Thyroid gland (tissue), 4 donors: ENCODE measurements at regions not wholly inside any gene's neighbourhood (a gene's known extent, or its start where the extent isn't known, plus 50 kb on each side); places are given as distances from the start of the nearest gene placed in this dataset.
A peak's percentile ranks its signal among the peaks of the same experiment; 100 is the strongest.
"Not testable (repeated sequence)": the region's sequence is repeated elsewhere in the genome, so short reads cannot be mapped to it uniquely, and the experiment has no call there.

Source experiments
- DNase-seq, 2 donors: peaks; one replicate each; pipeline ENCODE4 v3.0.0-alpha.2; 2019
- H3K27ac ChIP-seq, 3 donors: fragments of 200-600 bp; sonication (generic); 1 replicate in 2 of 3; 2 replicates in 1 of 3; pipeline ENCODE4 v1.5.1; 2016 to 2019; ENCODE audit warnings: mild to moderate bottlenecking in 1 of 3, moderate library complexity in 1 of 3
- H3K27me3 ChIP-seq: fragments of 200-600 bp; sonication (generic); one replicate; pipeline ENCODE4 v1.5.1; 2019
- H3K36me3 ChIP-seq, 2 donors: fragments of 200-600 bp; sonication (generic); one replicate each; pipeline ENCODE4 v1.5.1; 2016 to 2019
- H3K4me1 ChIP-seq, 2 donors: fragments of 200-600 bp; sonication (generic); one replicate each; pipeline ENCODE4 v1.5.1; 2017 to 2019
- H3K4me3 ChIP-seq, 3 donors: fragments of 200-600 bp; sonication (generic); replicated peaks in 1 of 3; 1 replicate in 2 of 3; 2 replicates in 1 of 3; pipeline ENCODE4 v1.5.1; 2016; ENCODE audit warnings: mild to moderate bottlenecking in 1 of 3
- H3K9me3 ChIP-seq: fragments of 200-600 bp; sonication (generic); one replicate; pipeline ENCODE4 v1.5.1; 2017
- POLR2A ChIP-seq, 2 donors: fragments of 450-650 bp; IDR thresholded peaks; one replicate each; pipeline ENCODE4 v1.6.1; 2017; ENCODE audit warnings: antibody characterized with exemption in 2 of 2, mild to moderate bottlenecking in 2 of 2, moderate library complexity in 1 of 2
- WGBS, 2 donors: methylation state at CpG; one replicate each; pipeline ENCODE4 v1.1.5; 2017; 5-methylcytosine and 5-hydroxymethylcytosine counted together
- intact Hi-C: fragments of 100-400 bp; cut with DNase I; formaldehyde crosslinking; loops from one replicate; pipeline ENCODE4 v1.15.1; 2023
- TF ChIP-seq, protein P1 (sequence below), 6 experiments: fragments of 200-600 bp in 3 of 6; fragments of 450-650 bp in 3 of 6; sonication (generic) in 3 of 6; IDR thresholded peaks; one replicate each; pipeline ENCODE4 v1.5.1; 2016 to 2019; ENCODE audit warnings: antibody characterized with exemption in 6 of 6, mild to moderate bottlenecking in 2 of 6, inconsistent platforms in 1 of 6, moderate library complexity in 1 of 6

- DNase-seq = no peak
Measured at GRCh38 chrY:3037471-3037870, 102.3 kb downstream of the ZFY start.

GRCh38 chrY:3040415-3040814 lies 105.2 kb downstream of the ZFY start:
- DNase-seq = no peak
- Histone ChIP-seq H3K4me3 (no peak overlapping the region), H3K4me1 (no peaks in the 10 kb centered on the region), H3K9me3 (no peaks in the 10 kb centered on the region), H3K27me3 (no peaks in the 10 kb centered on the region), H3K36me3 (no peaks in the 10 kb centered on the region), H3K27ac (no peak overlapping the region)
- TF ChIP-seq POLR2A (IDR thresholded peaks at IDR 0.05) = no peak
- TF ChIP-seq, protein P1, sequence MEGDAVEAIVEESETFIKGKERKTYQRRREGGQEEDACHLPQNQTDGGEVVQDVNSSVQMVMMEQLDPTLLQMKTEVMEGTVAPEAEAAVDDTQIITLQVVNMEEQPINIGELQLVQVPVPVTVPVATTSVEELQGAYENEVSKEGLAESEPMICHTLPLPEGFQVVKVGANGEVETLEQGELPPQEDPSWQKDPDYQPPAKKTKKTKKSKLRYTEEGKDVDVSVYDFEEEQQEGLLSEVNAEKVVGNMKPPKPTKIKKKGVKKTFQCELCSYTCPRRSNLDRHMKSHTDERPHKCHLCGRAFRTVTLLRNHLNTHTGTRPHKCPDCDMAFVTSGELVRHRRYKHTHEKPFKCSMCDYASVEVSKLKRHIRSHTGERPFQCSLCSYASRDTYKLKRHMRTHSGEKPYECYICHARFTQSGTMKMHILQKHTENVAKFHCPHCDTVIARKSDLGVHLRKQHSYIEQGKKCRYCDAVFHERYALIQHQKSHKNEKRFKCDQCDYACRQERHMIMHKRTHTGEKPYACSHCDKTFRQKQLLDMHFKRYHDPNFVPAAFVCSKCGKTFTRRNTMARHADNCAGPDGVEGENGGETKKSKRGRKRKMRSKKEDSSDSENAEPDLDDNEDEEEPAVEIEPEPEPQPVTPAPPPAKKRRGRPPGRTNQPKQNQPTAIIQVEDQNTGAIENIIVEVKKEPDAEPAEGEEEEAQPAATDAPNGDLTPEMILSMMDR (IDR thresholded peaks at IDR 0.05) = no peak
- 90 to 92% methylated on average over 2 of the region's 3 CpGs for WGBS, 2 donors
- intact Hi-C loops = no loop called here

More at GRCh38 chrY:3037471-3037870, 102.3 kb downstream of the ZFY start:
- Histone ChIP-seq H3K27ac (no peak overlapping the region), H3K4me1 (no peaks in the 10 kb centered on the region), H3K36me3 (no peaks in the 10 kb centered on the region), H3K9me3 (no peaks in the 10 kb centered on the region), H3K27me3 (no peaks in the 10 kb centered on the region), H3K4me3 (no peak overlapping the region)
- intact Hi-C loops = no loop called here
- TF ChIP-seq, protein P1 (IDR thresholded peaks at IDR 0.05) = no peak
- TF ChIP-seq POLR2A (IDR thresholded peaks at IDR 0.05) = no peak

GRCh38 chrY:3041985-3042384 lies 106.8 kb downstream of the ZFY start:
- Histone ChIP-seq H3K27ac (peak overlapping the region in 1 of 3 donors; percentile 56), H3K4me1 (no peaks in the 10 kb centered on the region), H3K36me3 (no peaks in the 10 kb centered on the region), H3K9me3 (no peaks in the 10 kb centered on the region), H3K4me3 (no peak overlapping the region), H3K27me3 (no peaks in the 10 kb centered on the region)
- DNase-seq = no peak
- intact Hi-C loops = no loop called here
- TF ChIP-seq POLR2A (IDR thresholded peaks at IDR 0.05) = no peak

DNA sequence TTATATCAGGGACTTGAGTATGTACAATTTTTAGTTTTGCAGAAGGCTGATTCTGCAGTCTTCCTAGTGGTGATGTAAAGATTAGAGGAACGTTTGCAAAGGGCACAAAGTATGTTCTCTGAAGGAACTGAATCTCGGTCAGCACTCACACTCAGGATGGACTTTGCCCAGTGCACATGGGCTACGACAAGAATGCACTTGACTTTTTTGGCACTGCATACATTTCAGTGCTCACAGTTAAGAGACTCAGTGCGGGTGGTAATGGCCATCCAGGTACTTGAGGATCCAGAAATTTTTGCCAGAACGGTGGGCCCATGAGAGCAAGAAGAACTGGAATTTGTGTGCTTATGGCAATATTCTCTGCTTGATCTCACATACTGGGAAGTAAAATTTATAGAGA lies 107.7 kb downstream of the ZFY start:
- Histone ChIP-seq H3K36me3 (no peaks in the 10 kb centered on the region), H3K4me3 (no peak overlapping the region), H3K4me1 (no peaks in the 10 kb centered on the region), H3K27me3 (no peaks in the 10 kb centered on the region), H3K9me3 (no peaks in the 10 kb centered on the region), H3K27ac (peak overlapping the region in 1 of 3 donors; percentile 61)
- DNase-seq = peak; percentile 74
- TF ChIP-seq, protein P1 (IDR thresholded peaks at IDR 0.05) = no peak
- no peak for TF ChIP-seq POLR2A (IDR thresholded peaks at IDR 0.05)
- WGBS, 2 donors = 17 to 20% methylated on average over 2 to 5 of the region's 5 CpGs
- intact Hi-C loops = no loop called here

DNA sequence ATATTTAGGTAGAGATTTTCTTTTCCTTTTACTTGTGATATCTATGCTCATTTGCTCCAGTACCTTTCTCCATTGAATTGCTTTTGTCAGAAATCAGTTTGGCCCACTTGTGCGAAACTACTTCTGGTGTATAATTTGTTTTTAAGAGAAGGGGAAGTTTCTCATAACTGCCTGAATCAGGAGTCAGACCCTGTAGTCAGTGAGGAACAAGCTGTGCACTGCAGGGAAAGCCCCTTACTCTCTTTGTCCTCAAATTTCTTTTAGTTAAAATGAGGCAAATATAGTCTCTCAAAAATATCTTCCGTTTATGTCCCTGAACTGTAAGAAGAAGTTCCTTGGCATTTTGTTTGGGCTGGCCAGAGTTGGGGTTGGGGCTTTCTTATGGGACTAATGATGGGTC lies 109.9 kb downstream of the ZFY start:
- Histone ChIP-seq H3K36me3 (no peaks in the 10 kb centered on the region), H3K4me1 (no peaks in the 10 kb centered on the region), H3K27ac (peak overlapping the region in 1 of 3 donors; percentile 61), H3K9me3 (no peaks in the 10 kb centered on the region), H3K4me3 (no peak overlapping the region), H3K27me3 (no peaks in the 10 kb centered on the region)
- 78 to 90% methylated on average over 2 of the region's 2 CpGs for WGBS, 2 donors
- intact Hi-C loops = no loop called here
- DNase-seq = no peak
- TF ChIP-seq, protein P1 (IDR thresholded peaks at IDR 0.05) = no peak
- no peak for TF ChIP-seq POLR2A (IDR thresholded peaks at IDR 0.05)

DNA sequence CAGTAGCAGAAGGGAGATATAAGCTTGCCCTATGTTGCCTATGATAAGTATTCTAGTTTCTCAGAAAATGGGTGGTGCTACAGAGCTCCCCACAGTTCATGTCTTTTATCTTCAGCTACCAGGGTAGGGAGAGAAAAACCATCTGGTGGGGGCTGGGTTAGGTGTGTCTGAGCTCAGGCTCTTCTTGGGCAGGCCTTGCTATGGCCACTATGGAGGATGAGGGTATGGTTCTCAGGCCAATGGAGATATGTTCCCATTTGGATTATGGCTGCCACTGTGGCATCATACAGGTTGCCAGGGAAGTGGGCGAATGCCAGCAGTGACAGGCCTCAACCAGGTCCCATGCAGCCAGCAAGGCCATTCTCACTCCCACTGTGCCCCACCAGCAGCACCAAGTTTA lies 120.3 kb downstream of the ZFY start:
- DNase-seq, H3K36me3 ChIP-seq, H3K9me3 ChIP-seq, H3K4me3 ChIP-seq, H3K27me3 ChIP-seq, H3K4me1 ChIP-seq, intact Hi-C loops, H3K27ac ChIP-seq: not testable (repeated sequence)
- WGBS, 2 donors = no CpG with 5 or more reads among the region's 1 CpG

- H3K27me3 ChIP-seq, H3K4me1 ChIP-seq, DNase-seq, H3K9me3 ChIP-seq, H3K36me3 ChIP-seq, intact Hi-C loops, H3K4me3 ChIP-seq, H3K27ac ChIP-seq: not testable (repeated sequence)
Measured at GRCh38 chrY:3058342-3058741, 123.2 kb downstream of the ZFY start.
